ENCODE measurements at regions not wholly inside any gene's neighbourhood (a gene's known extent, or its start where the extent isn't known, plus 50 kb on each side); places are given as distances from the start of the nearest gene placed in this dataset.

- DNase-seq = no peak
Measured at GRCh38 chr5:168167338-168167737, 124.1 kb upstream of the WWC1 start.

GRCh38 chr5:168168978-168169698, 122.3 kb upstream of the WWC1 start:
- no peak for DNase-seq

GRCh38 chr5:168169791-168170190, 121.7 kb upstream of the WWC1 start:
- no peak for DNase-seq

GRCh38 chr5:168171901-168172759, 119.3 kb upstream of the WWC1 start:
- DNase-seq = no peak

GRCh38 chr5:168172760-168173223, 118.7 kb upstream of the WWC1 start:
- no peak for DNase-seq

GRCh38 chr5:168174376-168174775, 117.1 kb upstream of the WWC1 start:
- no peak for DNase-seq

- no peak for DNase-seq
Measured at GRCh38 chr5:168176251-168176650, 115.2 kb upstream of the WWC1 start.

GRCh38 chr5:168176941-168177340, 114.5 kb upstream of the WWC1 start:
- no peak for DNase-seq

GRCh38 chr5:168177831-168178450, 113.5 kb upstream of the WWC1 start:
- DNase-seq = no peak

- no peak for DNase-seq
Measured at GRCh38 chr5:168179192-168179593, 112.3 kb upstream of the WWC1 start.

- no peak for DNase-seq
Measured at GRCh38 chr5:168182269-168182668, 109.2 kb upstream of the WWC1 start.

- DNase-seq = no peak
Measured at GRCh38 chr5:168184103-168184502, 107.3 kb upstream of the WWC1 start.

- no peak for DNase-seq
Measured at GRCh38 chr5:168186289-168187074, 105.0 kb upstream of the WWC1 start.

- no peak for DNase-seq
Measured at GRCh38 chr5:168187614-168188013, 103.8 kb upstream of the WWC1 start.

- no peak for DNase-seq
Measured at GRCh38 chr5:168188182-168188581, 103.3 kb upstream of the WWC1 start.

GRCh38 chr5:168192120-168192519, 99.3 kb upstream of the WWC1 start:
- no peak for DNase-seq

- no peak for DNase-seq
Measured at GRCh38 chr5:168193493-168194250, 97.8 kb upstream of the WWC1 start.

GRCh38 chr5:168195110-168195509, 96.3 kb upstream of the WWC1 start:
- DNase-seq = no peak

- no peak for DNase-seq
Measured at GRCh38 chr5:168198359-168198758, 93.1 kb upstream of the WWC1 start.

GRCh38 chr5:168202996-168203395, 88.4 kb upstream of the WWC1 start:
- no peak for DNase-seq

- no peak for DNase-seq
Measured at GRCh38 chr5:168204165-168204564, 87.3 kb upstream of the WWC1 start.

GRCh38 chr5:168207450-168208029, 83.9 kb upstream of the WWC1 start:
- no peak for DNase-seq

Data from NCI-H1048 (cell line).